Upper lobe of right lung (tissue), 1 donor: ENCODE measurements at regions not wholly inside any gene's neighbourhood (a gene's known extent, or its start where the extent isn't known, plus 50 kb on each side); places are given as distances from the start of the nearest gene placed in this dataset.

Experiments
- ATAC-seq: fragments of 200-7000 bp; cut with Tn5 transposase; one replicate; pipeline ENCODE4 v1.9.1; 2020; ENCODE audit warnings: mild to moderate bottlenecking, moderate library complexity
- DNase-seq: peaks from one replicate; pipeline ENCODE4 v3.0.0-alpha.2; 2020
- H3K27ac ChIP-seq: fragments of 200-600 bp; one replicate; pipeline ENCODE4 v1.8.0; 2022
- H3K27me3 ChIP-seq: fragments of 200-600 bp; one replicate; pipeline ENCODE4 v1.8.0; 2022; ENCODE audit warnings: mild to moderate bottlenecking
- H3K36me3 ChIP-seq: fragments of 200-600 bp; one replicate; pipeline ENCODE4 v1.8.0; 2022
- H3K4me1 ChIP-seq: fragments of 200-600 bp; one replicate; pipeline ENCODE4 v1.8.0; 2022
- H3K4me3 ChIP-seq: fragments of 200-600 bp; one replicate; pipeline ENCODE4 v1.8.0; 2022; ENCODE audit warnings: mild to moderate bottlenecking
- H3K9me3 ChIP-seq: fragments of 200-600 bp; one replicate; pipeline ENCODE4 v1.8.0; 2022
- intact Hi-C: fragments of 100-400 bp; cut with DNase I; formaldehyde crosslinking; loops from one replicate; pipeline ENCODE4 v1.11.0; 2022
- TF ChIP-seq, protein P1 (sequence below): fragments of 200-600 bp; IDR thresholded peaks from one replicate; pipeline ENCODE4 v1.8.0; 2022; ENCODE audit warnings: antibody characterized with exemption
- donor health status: DM: no; HTN: yes; CAD: no; lungs with severe emphysema.

- H3K27ac ChIP-seq, result no peak overlapping the region
- H3K4me3 ChIP-seq, result no peak overlapping the region
- H3K27me3 ChIP-seq, result no peaks in the 10 kb centered on the region
- TF ChIP-seq, protein P1, sequence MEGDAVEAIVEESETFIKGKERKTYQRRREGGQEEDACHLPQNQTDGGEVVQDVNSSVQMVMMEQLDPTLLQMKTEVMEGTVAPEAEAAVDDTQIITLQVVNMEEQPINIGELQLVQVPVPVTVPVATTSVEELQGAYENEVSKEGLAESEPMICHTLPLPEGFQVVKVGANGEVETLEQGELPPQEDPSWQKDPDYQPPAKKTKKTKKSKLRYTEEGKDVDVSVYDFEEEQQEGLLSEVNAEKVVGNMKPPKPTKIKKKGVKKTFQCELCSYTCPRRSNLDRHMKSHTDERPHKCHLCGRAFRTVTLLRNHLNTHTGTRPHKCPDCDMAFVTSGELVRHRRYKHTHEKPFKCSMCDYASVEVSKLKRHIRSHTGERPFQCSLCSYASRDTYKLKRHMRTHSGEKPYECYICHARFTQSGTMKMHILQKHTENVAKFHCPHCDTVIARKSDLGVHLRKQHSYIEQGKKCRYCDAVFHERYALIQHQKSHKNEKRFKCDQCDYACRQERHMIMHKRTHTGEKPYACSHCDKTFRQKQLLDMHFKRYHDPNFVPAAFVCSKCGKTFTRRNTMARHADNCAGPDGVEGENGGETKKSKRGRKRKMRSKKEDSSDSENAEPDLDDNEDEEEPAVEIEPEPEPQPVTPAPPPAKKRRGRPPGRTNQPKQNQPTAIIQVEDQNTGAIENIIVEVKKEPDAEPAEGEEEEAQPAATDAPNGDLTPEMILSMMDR, result no peak
- no peak for DNase-seq
- no peaks in the 10 kb centered on the region for H3K36me3 ChIP-seq
- H3K4me1 ChIP-seq, result no peaks in the 10 kb centered on the region
- no peaks in the 10 kb centered on the region for H3K9me3 ChIP-seq
- no peak for ATAC-seq
- intact Hi-C loops, result loop anchor here (5.0 kb wide), 1 partner anchor 288 kb away; no protein-coding TSS in a partner anchor
Observed at GRCh38 chr11:122219791-122220190, 103.8 kb upstream of the BLID start.

DNA sequence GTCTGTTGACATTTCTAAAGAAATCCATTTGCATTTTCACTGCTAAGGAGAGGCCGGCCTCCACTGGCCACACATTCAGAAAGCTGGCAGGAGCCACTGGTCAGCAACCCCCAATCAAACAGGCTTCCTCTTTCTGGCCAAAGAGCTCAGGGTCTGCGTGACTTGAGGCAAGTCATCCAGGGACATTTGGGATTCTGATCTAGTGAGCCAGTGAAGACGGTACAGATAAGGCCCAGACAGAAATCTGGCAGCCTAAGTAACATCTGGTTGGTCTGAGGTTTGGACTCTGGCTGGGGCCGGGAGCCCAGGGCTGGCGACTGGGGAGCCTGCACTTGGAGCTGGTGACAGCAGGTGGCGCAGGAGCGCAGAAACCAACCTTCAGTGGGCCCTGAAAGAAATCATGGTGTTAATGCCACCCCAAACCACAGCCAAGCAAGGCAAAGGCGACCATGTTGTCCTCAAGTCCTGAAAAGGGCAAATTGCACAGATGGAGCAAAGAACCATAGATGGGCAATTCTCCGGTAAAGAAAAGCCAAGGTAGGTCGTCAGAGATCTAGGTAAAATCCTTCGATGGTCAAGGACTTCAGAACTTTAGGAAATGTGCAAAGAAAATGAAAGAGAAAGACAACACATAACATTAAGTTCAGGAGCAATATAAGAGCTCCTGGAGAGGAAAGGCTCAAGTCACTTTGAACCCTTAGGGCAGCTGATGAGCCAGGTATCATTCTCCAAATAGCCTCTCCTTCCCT, 99.4 kb upstream of the BLID start:
- peak overlapping the region; percentile 42 for H3K27ac ChIP-seq
- DNase-seq (peak; percentile 84), ATAC-seq (peak; percentile 95)
- H3K4me3 ChIP-seq, result no peak overlapping the region
- H3K9me3 ChIP-seq, result no peaks in the 10 kb centered on the region
- no peaks in the 10 kb centered on the region for H3K27me3 ChIP-seq
- peaks cover 5% of the 10 kb centered on the region for H3K4me1 ChIP-seq
- no peaks in the 10 kb centered on the region for H3K36me3 ChIP-seq
- TF ChIP-seq, protein P1, result peak; percentile 91
- intact Hi-C loops, result loop anchor here (5.0 kb wide), 1 partner anchor 292 kb away; no protein-coding TSS in a partner anchor

DNA sequence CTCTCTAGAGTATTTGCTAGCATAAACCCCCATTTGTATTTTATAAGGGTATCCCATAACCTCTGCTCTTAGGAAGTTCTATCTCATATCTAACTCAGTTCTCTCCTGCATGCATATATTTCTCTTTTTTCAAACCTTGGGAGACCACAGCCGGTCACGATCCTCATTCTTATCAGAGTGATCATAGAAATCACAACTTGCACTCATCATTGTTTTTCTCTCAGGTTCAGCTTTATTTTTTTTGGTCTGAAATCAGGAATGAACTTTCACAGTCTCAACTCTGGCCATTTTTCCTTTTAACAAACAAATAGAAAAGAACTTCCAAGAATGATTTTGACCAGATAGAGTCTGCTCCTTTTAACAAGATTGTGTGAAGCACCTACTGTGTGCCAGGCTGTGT, 98.6 kb upstream of the BLID start:
- intact Hi-C loops, result no loop called here
- H3K36me3 ChIP-seq, result no peaks in the 10 kb centered on the region
- TF ChIP-seq, protein P1, result no peak
- H3K4me1 ChIP-seq, result peaks cover 14% of the 10 kb centered on the region
- no peak for ATAC-seq
- H3K4me3 ChIP-seq, result no peak overlapping the region
- no peaks in the 10 kb centered on the region for H3K27me3 ChIP-seq
- no peaks in the 10 kb centered on the region for H3K9me3 ChIP-seq
- DNase-seq, result no peak
- peak overlapping the region; percentile 42 for H3K27ac ChIP-seq

DNA sequence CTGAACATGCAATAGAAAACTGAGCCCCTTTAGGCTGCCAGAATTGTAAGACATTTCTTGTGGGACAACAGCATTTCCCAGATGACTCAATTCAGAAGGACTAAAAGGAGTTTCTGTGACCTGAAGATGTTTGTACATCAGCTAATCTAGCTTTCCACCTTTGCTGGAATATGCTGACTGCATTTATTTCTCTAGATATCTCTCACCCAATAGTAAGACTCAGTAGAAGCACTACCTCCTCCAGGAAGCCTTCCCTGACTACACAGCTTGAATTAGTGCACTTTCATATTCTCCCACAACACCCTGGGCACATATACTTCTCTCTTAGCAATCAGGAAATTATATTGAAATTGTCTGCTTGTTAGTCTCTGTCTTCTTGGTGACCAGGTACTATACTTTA, 98.1 kb upstream of the BLID start:
- peaks cover 17% of the 10 kb centered on the region for H3K4me1 ChIP-seq
- intact Hi-C loops, result no loop called here
- no peak for ATAC-seq
- H3K9me3 ChIP-seq, result no peaks in the 10 kb centered on the region
- no peak overlapping the region for H3K4me3 ChIP-seq
- no peaks in the 10 kb centered on the region for H3K27me3 ChIP-seq
- H3K36me3 ChIP-seq, result no peaks in the 10 kb centered on the region
- TF ChIP-seq, protein P1, result no peak
- no peak for DNase-seq
- no peak overlapping the region for H3K27ac ChIP-seq

GRCh38 chr11:122213171-122213570, 97.2 kb upstream of the BLID start:
- no peaks in the 10 kb centered on the region for H3K9me3 ChIP-seq
- DNase-seq, result no peak
- no peak overlapping the region for H3K4me3 ChIP-seq
- no peaks in the 10 kb centered on the region for H3K36me3 ChIP-seq
- TF ChIP-seq, protein P1, result no peak
- ATAC-seq, result no peak
- no peak overlapping the region for H3K27ac ChIP-seq
- H3K27me3 ChIP-seq, result no peaks in the 10 kb centered on the region
- H3K4me1 ChIP-seq, result peaks cover 17% of the 10 kb centered on the region
- intact Hi-C loops, result no loop called here
